ENCODE measurements at regions not wholly inside any gene's neighbourhood (a gene's known extent, or its start where the extent isn't known, plus 50 kb on each side); places are given as distances from the start of the nearest gene placed in this dataset.
"Not testable (repeated sequence)": the region's sequence is repeated elsewhere in the genome, so short reads cannot be mapped to it uniquely, and the experiment has no call there.

GRCh38 chrX:51144828-51145442 is 187.7 kb upstream of the NUDT10 start:
- Histone ChIP-seq H3K4me3 (no peak overlapping the region), H3K36me3 (no peaks in the 10 kb centered on the region), H3K4me1 (no peaks in the 10 kb centered on the region), H3K27ac (no peak overlapping the region), H3K27me3 (no peaks in the 10 kb centered on the region), H3K9me3 (no peaks in the 10 kb centered on the region)
- intact Hi-C loops (cut with DNase I; ENCODE audit: low total_unique reads): no loop called here
- TF ChIP-seq CTCF (IDR thresholded peaks at IDR 0.05): peak in 1 of 2 experiments; percentile 30
- no peak for DNase-seq

GRCh38 chrX:51148848-51149247 is 183.8 kb upstream of the NUDT10 start:
- TF ChIP-seq CTCF (IDR thresholded peaks at IDR 0.05): no peak
- Histone ChIP-seq H3K4me3 (no peak overlapping the region), H3K36me3 (no peaks in the 10 kb centered on the region), H3K9me3 (no peaks in the 10 kb centered on the region), H3K4me1 (no peaks in the 10 kb centered on the region), H3K27me3 (no peaks in the 10 kb centered on the region), H3K27ac (no peak overlapping the region)
- DNase-seq: no peak
- intact Hi-C loops (cut with DNase I; ENCODE audit: low total_unique reads): no loop called here

- Histone ChIP-seq H3K9me3 (no peaks in the 10 kb centered on the region), H3K36me3 (no peaks in the 10 kb centered on the region), H3K4me3 (no peak overlapping the region), H3K27ac (no peak overlapping the region), H3K27me3 (no peaks in the 10 kb centered on the region), H3K4me1 (no peaks in the 10 kb centered on the region)
- no peak for TF ChIP-seq CTCF (IDR thresholded peaks at IDR 0.05)
- no peak for DNase-seq
- intact Hi-C loops (cut with DNase I; ENCODE audit: low total_unique reads): no loop called here
Measured at GRCh38 chrX:51151734-51152133, 180.9 kb upstream of the NUDT10 start.

GRCh38 chrX:51155157-51155556 is 177.5 kb upstream of the NUDT10 start:
- no peak overlapping the region for H3K4me3 ChIP-seq
- no peaks in the 10 kb centered on the region for H3K27me3 ChIP-seq
- intact Hi-C loops (cut with DNase I; ENCODE audit: low total_unique reads): no loop called here
- H3K9me3 ChIP-seq: no peaks in the 10 kb centered on the region
- no peaks in the 10 kb centered on the region for H3K36me3 ChIP-seq
- no peak for DNase-seq
- no peak overlapping the region for H3K27ac ChIP-seq
- TF ChIP-seq CTCF (IDR thresholded peaks at IDR 0.05): no peak
- H3K4me1 ChIP-seq: no peaks in the 10 kb centered on the region

- no peak for TF ChIP-seq CTCF (IDR thresholded peaks at IDR 0.05)
- intact Hi-C loops (cut with DNase I; ENCODE audit: low total_unique reads): no loop called here
- no peak for DNase-seq
- no peaks in the 10 kb centered on the region for H3K4me1 ChIP-seq
- H3K27ac ChIP-seq: no peak overlapping the region
- no peaks in the 10 kb centered on the region for H3K9me3 ChIP-seq
- H3K27me3 ChIP-seq: no peaks in the 10 kb centered on the region
- H3K36me3 ChIP-seq: no peaks in the 10 kb centered on the region
- no peak overlapping the region for H3K4me3 ChIP-seq
Measured at GRCh38 chrX:51155566-51155965, 177.1 kb upstream of the NUDT10 start.

- intact Hi-C loops (cut with DNase I; ENCODE audit: low total_unique reads): no loop called here
- TF ChIP-seq CTCF (IDR thresholded peaks at IDR 0.05): no peak
Measured at GRCh38 chrX:51158231-51158630, 174.4 kb upstream of the NUDT10 start.

GRCh38 chrX:51159378-51159777 is 173.2 kb upstream of the NUDT10 start:
- DNase-seq; H3K4me1 ChIP-seq; H3K27me3 ChIP-seq; H3K4me3 ChIP-seq; H3K36me3 ChIP-seq; H3K9me3 ChIP-seq; intact Hi-C loops (cut with DNase I; ENCODE audit: low total_unique reads); H3K27ac ChIP-seq: not testable (repeated sequence)

More at GRCh38 chrX:51158231-51158630, 174.4 kb upstream of the NUDT10 start:
- H3K4me3 ChIP-seq: no peak overlapping the region
- H3K36me3 ChIP-seq: no peaks in the 10 kb centered on the region
- no peaks in the 10 kb centered on the region for H3K4me1 ChIP-seq
- DNase-seq: no peak
- H3K27ac ChIP-seq: no peak overlapping the region
- H3K9me3 ChIP-seq: no peaks in the 10 kb centered on the region
- H3K27me3 ChIP-seq: no peaks in the 10 kb centered on the region

All from tibial artery (tissue), 4 donors.